PC-3 (cell line): ENCODE measurements at regions not wholly inside any gene's neighbourhood (a gene's known extent, or its start where the extent isn't known, plus 50 kb on each side); places are given as distances from the start of the nearest gene placed in this dataset.
A peak's percentile ranks its signal among the peaks of the same experiment; 100 is the strongest.

Experiments
- ATAC-seq: fragments of 200-7000 bp; cut with Tn5 transposase; 2 replicates; pipeline ENCODE4 v1.9.1; 2020; ENCODE audit warnings: mild to moderate bottlenecking, moderate library complexity
- BruUV-seq: library from RNA; stranded (reverse); fragments of 400-500 nt; replicated peaks from 2 replicates; lab custom pipeline; 2021; lab: Mats Ljungman, UMichigan
- CTCF ChIA-PET: fragments of 300-600 bp; sonication (Branson Sonifier 250); formaldehyde crosslinking; loops from one replicate; lab custom pipeline; 2022; ENCODE audit warnings: antibody characterized with exemption; lab: Charles Lee
- POLR2A ChIA-PET: fragments of 300-600 bp; sonication (Branson Sonifier 250); formaldehyde crosslinking; loops from one replicate; lab custom pipeline; 2022; ENCODE audit warnings: antibody characterized with exemption; ENCODE audit not compliant: unreplicated experiment; lab: Charles Lee
- DNase-seq: peaks from one replicate; pipeline ENCODE4 v3.0.0-alpha.2; 2015
- H2AFZ ChIP-seq: fragments of 300-600 bp; sonication (generic); 2 replicates; pipeline ENCODE4 v1.6.0; 2016; ENCODE audit warnings: antibody characterized with exemption, low read length
- H3F3A ChIP-seq: fragments of 300-600 bp; sonication (generic); one replicate; pipeline ENCODE4 v1.6.0; 2017; ENCODE audit warnings: antibody characterized with exemption, low read length, control low read depth, mild to moderate bottlenecking; ENCODE audit not compliant: unreplicated experiment
- H3K27ac ChIP-seq: fragments of 300-600 bp; sonication (generic); 2 replicates; pipeline ENCODE4 v1.5.1; 2016; ENCODE audit warnings: mild to moderate bottlenecking, low read length
- H3K27me3 ChIP-seq: fragments of 300-600 bp; sonication (generic); 2 replicates; pipeline ENCODE4 v1.6.1; 2016; ENCODE audit warnings: low read length, mixed read lengths
- H3K36me3 ChIP-seq: fragments of 300-600 bp; sonication (generic); 2 replicates; pipeline ENCODE4 v1.6.1; 2016; ENCODE audit warnings: low read depth, mixed run types, low read length, mixed read lengths
- H3K4me1 ChIP-seq: fragments of 300-600 bp; sonication (generic); 2 replicates; pipeline ENCODE4 v1.5.1; 2016; ENCODE audit warnings: low read length; ENCODE audit not compliant: insufficient read depth
- H3K4me2 ChIP-seq: fragments of 300-600 bp; sonication (generic); 2 replicates; pipeline ENCODE4 v1.6.0; 2016; ENCODE audit warnings: low read length
- H3K4me3 ChIP-seq: fragments of 300-600 bp; sonication (generic); 2 replicates; pipeline ENCODE4 v1.5.1; 2016; ENCODE audit warnings: mild to moderate bottlenecking, low read length, mixed read lengths
- H3K79me2 ChIP-seq: fragments of 300-600 bp; sonication (generic); 2 replicates; pipeline ENCODE4 v1.6.1; 2017; ENCODE audit warnings: low read length, mixed read lengths
- H3K9ac ChIP-seq: fragments of 300-600 bp; sonication (generic); 2 replicates; pipeline ENCODE4 v1.6.0; 2016; ENCODE audit warnings: mild to moderate bottlenecking, low read length
- H3K9me2 ChIP-seq: fragments of 300-600 bp; sonication (generic); replicated peaks from 2 replicates; pipeline ENCODE4 v1.6.1; 2016; ENCODE audit warnings: mixed run types, low read length, mixed read lengths
- H3K9me3 ChIP-seq: fragments of 300-600 bp; sonication (generic); 2 replicates; pipeline ENCODE4 v1.6.1; 2016; ENCODE audit warnings: low read length, mixed read lengths
- H4K20me1 ChIP-seq: fragments of 300-600 bp; sonication (generic); 2 replicates; pipeline ENCODE4 v1.6.1; 2016; ENCODE audit warnings: low read length, mixed read lengths
- EZH2 ChIP-seq: fragments of 300-600 bp; sonication (generic); IDR thresholded peaks from one replicate; pipeline ENCODE4 v1.6.1; 2017; ENCODE audit warnings: antibody characterized with exemption, mild to moderate bottlenecking, low read length; ENCODE audit not compliant: unreplicated experiment
- EZH2phosphoT487 ChIP-seq: fragments of 300-600 bp; sonication (generic); IDR thresholded peaks from 2 replicates; pipeline ENCODE4 v1.6.1; 2018; ENCODE audit warnings: mild to moderate bottlenecking, antibody characterized with exemption, low read length, borderline replicate concordance
- intact Hi-C: fragments of 100-400 bp; cut with micrococcal nuclease; formaldehyde crosslinking; loops from 2 replicates; pipeline ENCODE4 v1.9.0; 2023
- TF ChIP-seq, protein P1 (sequence below): fragments of 300-600 bp; sonication (generic); conservative IDR thresholded peaks from 2 replicates; pipeline ENCODE4 v1.5.1; 2017; ENCODE audit warnings: antibody characterized with exemption, low read depth, mild to moderate bottlenecking, low read length

DNA sequence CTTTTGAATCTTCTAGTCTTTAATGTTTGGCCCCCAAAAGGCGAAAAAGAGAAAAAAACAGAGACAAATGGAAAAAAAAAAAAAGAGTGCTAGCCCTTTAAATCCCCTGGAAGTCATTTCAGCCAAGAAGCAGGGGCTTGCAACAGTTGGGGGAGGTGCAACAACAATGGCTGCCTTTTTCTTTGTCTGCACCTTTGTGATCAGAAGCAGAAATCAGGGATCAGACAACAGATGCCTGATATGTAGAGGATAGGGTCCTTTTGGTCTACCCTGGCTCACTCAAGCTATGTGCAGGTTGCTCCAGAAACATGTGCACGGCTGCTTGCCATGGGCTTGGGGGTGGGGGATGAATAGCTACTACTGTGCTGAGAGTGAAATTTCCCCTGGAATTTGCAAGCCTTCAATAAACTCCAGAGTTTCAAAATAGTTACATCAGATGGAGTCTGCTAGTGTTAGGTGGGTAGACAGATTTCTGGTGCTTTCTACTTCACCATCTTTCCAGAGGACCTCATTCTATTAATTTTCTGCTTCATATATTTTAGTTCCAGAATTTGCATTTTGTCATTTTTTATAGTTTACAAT lies 150.9 kb downstream of the FGF18 start:
- H3K4me1 ChIP-seq: no peaks in the 10 kb centered on the region
- DNase-seq: no peak
- no peaks in the 10 kb centered on the region for H4K20me1 ChIP-seq
- no TSS peak for BruUV-seq
- intact Hi-C loops: no loop called here
- no peak for ATAC-seq
- CTCF ChIA-PET: no interaction called here
- no peak overlapping the region for H3K9ac ChIP-seq
- no peaks in the 10 kb centered on the region for H3K9me2 ChIP-seq
- H3K27ac ChIP-seq: no peak overlapping the region
- H3K4me3 ChIP-seq: no peak overlapping the region
- H2AFZ ChIP-seq: no peak overlapping the region
- no peak overlapping the region for H3K4me2 ChIP-seq
- H3K36me3 ChIP-seq: no peaks in the 10 kb centered on the region
- POLR2A ChIA-PET: no interaction called here
- H3F3A ChIP-seq: no peaks in the 10 kb centered on the region
- no peaks in the 10 kb centered on the region for H3K79me2 ChIP-seq
- TF ChIP-seq EZH2phosphoT487 (no peak), EZH2 (no peak)
- TF ChIP-seq, protein P1, sequence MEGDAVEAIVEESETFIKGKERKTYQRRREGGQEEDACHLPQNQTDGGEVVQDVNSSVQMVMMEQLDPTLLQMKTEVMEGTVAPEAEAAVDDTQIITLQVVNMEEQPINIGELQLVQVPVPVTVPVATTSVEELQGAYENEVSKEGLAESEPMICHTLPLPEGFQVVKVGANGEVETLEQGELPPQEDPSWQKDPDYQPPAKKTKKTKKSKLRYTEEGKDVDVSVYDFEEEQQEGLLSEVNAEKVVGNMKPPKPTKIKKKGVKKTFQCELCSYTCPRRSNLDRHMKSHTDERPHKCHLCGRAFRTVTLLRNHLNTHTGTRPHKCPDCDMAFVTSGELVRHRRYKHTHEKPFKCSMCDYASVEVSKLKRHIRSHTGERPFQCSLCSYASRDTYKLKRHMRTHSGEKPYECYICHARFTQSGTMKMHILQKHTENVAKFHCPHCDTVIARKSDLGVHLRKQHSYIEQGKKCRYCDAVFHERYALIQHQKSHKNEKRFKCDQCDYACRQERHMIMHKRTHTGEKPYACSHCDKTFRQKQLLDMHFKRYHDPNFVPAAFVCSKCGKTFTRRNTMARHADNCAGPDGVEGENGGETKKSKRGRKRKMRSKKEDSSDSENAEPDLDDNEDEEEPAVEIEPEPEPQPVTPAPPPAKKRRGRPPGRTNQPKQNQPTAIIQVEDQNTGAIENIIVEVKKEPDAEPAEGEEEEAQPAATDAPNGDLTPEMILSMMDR: no peak
- peaks cover 4% of the 10 kb centered on the region; the same call in 1 of the 2 replicates for H3K27me3 ChIP-seq
- peaks cover 3% of the 10 kb centered on the region; the same call in 1 of the 2 replicates for H3K9me3 ChIP-seq

DNA sequence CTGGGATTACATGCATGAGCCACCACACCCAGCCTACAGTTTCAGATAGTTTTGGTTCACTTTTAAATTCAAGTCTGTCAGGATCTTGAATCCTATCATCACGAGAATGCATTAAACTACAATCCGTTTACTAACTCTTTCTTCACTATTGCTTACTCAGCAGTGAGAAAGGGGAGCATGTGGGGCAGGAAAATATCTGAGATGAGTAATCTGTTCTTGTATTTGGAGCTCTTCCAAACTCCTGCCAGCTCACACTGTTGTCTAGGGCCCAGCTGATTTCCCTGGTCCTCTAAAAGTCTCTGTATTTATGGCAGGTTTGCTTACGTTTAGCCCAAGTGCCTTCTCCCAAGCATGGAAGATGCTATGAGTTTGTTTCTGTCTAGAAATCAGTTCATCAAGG lies 152.2 kb downstream of the FGF18 start:
- no peaks in the 10 kb centered on the region for H3K4me1 ChIP-seq
- peak; percentile 80 for DNase-seq
- H3K27me3 ChIP-seq: peaks cover 13% of the 10 kb centered on the region
- no peaks in the 10 kb centered on the region for H4K20me1 ChIP-seq
- H3K4me2 ChIP-seq: no peak overlapping the region
- no peaks in the 10 kb centered on the region for H3K9me2 ChIP-seq
- H3K9me3 ChIP-seq: peaks cover 3% of the 10 kb centered on the region; the same call in 1 of the 2 replicates
- intact Hi-C loops: no loop called here
- H3K4me3 ChIP-seq: no peak overlapping the region
- TF ChIP-seq EZH2phosphoT487 (no peak), EZH2 (no peak)
- TF ChIP-seq, protein P1: no peak
- H2AFZ ChIP-seq: no peak overlapping the region
- no peaks in the 10 kb centered on the region for H3K36me3 ChIP-seq
- H3F3A ChIP-seq: no peaks in the 10 kb centered on the region
- H3K79me2 ChIP-seq: no peaks in the 10 kb centered on the region
- H3K27ac ChIP-seq: no peak overlapping the region
- ChIA-PET POLR2A (no interaction called here), CTCF (no interaction called here)
- no peak overlapping the region for H3K9ac ChIP-seq
- ATAC-seq: peak; percentile 81
- no TSS peak for BruUV-seq

DNA sequence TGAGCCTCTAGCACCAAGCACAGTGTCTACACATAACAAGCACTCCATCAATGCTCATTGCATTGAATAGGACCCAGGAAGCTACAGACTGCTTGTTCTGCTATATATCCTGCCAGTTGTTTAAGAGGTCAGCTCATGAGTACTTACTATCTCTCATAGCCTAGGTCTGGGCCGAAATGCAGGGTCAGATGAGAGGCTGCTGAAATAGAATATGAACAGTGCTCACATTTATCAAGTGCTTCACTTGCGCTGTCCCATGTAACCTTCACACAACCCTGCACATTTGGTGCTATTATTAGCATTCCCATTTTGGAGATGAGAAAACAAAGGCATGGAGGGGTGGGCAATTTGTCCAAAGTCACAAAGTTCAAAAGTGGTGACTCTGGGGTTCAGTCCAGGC lies 153.6 kb downstream of the FGF18 start:
- no peak overlapping the region for H3K4me3 ChIP-seq
- ChIA-PET CTCF (no interaction called here), POLR2A (no interaction called here)

More for the DNA sequence above, 153.6 kb downstream of the FGF18 start:
- Histone ChIP-seq H2AFZ (no peak overlapping the region), H3K79me2 (no peaks in the 10 kb centered on the region), H3K27ac (no peak overlapping the region), H3F3A (no peaks in the 10 kb centered on the region), H3K27me3 (peaks cover 27% of the 10 kb centered on the region), H4K20me1 (no peaks in the 10 kb centered on the region), H3K9me2 (no peaks in the 10 kb centered on the region), H3K36me3 (no peaks in the 10 kb centered on the region), H3K4me1 (no peaks in the 10 kb centered on the region), H3K9me3 (peaks cover 3% of the 10 kb centered on the region; the same call in 1 of the 2 replicates), H3K9ac (no peak overlapping the region), H3K4me2 (no peak overlapping the region)
- intact Hi-C loops: no loop called here
- DNase-seq (no peak), ATAC-seq (no peak)
- BruUV-seq: no TSS peak
- TF ChIP-seq EZH2phosphoT487: no peak
- TF ChIP-seq, protein P1: no peak
- TF ChIP-seq EZH2: no peak
